ENCODE measurements at regions not wholly inside any gene's neighbourhood (a gene's known extent, or its start where the extent isn't known, plus 50 kb on each side); places are given as distances from the start of the nearest gene placed in this dataset.

DNA sequence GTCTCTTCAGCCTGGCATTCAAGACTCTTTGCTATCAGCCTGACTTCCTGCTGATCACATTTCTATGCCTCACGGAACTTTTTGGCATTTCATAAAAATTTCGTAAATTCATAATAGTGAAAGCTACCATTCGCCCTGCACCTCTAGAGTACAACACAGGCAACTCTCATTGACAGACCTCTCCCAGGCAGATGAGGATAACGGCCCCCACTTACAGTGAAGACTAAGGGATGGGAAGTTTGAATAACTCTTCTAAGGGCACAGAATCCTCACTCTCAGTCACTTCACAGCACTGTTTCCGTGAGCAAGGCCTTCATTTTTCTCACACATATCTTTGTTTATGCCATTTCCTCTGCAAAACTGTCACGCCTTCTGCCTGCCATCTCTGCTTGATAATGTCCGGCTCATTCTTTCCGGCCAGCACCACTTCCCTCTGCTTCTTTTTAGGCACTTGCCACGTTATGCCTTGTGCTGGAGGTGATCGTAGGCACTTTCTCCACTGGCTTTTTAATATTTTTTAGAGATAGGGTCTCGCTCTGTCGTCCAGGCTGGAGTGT is 224.1 kb upstream of the HES1 start:
- Histone ChIP-seq H3K4me3 (ENCODE audit: low read depth, low read length) (no peak overlapping the region), H3K27ac (ENCODE audit: extremely low read depth, low read depth, low read length) (no peak overlapping the region), H3K9me3 (ENCODE audit: control insufficient read depth, insufficient read depth, low read depth, low read length) (no peaks in the 10 kb centered on the region), H3K4me1 (ENCODE audit: control insufficient read depth, insufficient read depth, low read length) (no peaks in the 10 kb centered on the region), H3K36me3 (ENCODE audit: control insufficient read depth in 2 of 2, insufficient read depth in 1 of 2, low read length in 2 of 2) (no peaks in the 10 kb centered on the region)
- no peak for TF ChIP-seq ZNF518A (tag by site-specific recombination; conservative IDR thresholded peaks at IDR 0.05; ENCODE audit: low read depth)
- ChIA-PET CTCF (interaction anchor here (0.7 kb wide), 1 partner anchor 404 kb away, joined by 3 read pairs; no protein-coding TSS in a partner anchor), POLR2A (interaction anchor here (0.5 kb wide), 1 partner anchor 228 kb away, joined by 5 read pairs; no protein-coding TSS in a partner anchor)

- H3K9me3 ChIP-seq (ENCODE audit: control insufficient read depth, insufficient read depth, low read depth, low read length) = no peaks in the 10 kb centered on the region
- ChIA-PET CTCF (no interaction called here), POLR2A (no interaction called here)
- no peaks in the 10 kb centered on the region for H3K4me1 ChIP-seq (ENCODE audit: control insufficient read depth, insufficient read depth, low read length)
- TF ChIP-seq ZNF426 (tag by site-specific recombination; IDR thresholded peaks at IDR 0.05) (no peak), ZNF16 (tag by site-specific recombination; IDR thresholded peaks at IDR 0.05; ENCODE audit: low read depth) (no peak), ZBTB17 (tag by site-specific recombination; IDR thresholded peaks at IDR 0.05) (0 out of 2 replicates have a peak, but pooled peaks have one; percentile 29)
- no peak overlapping the region for H3K27ac ChIP-seq (ENCODE audit: extremely low read depth, low read depth, low read length)
- H3K36me3 ChIP-seq (ENCODE audit: control insufficient read depth in 2 of 2, insufficient read depth in 1 of 2, low read length in 2 of 2) = no peaks in the 10 kb centered on the region
- H3K4me3 ChIP-seq (ENCODE audit: low read depth, low read length) = no peak overlapping the region
Observed at GRCh38 chr3:193912621-193913178, 223.2 kb upstream of the HES1 start.

DNA sequence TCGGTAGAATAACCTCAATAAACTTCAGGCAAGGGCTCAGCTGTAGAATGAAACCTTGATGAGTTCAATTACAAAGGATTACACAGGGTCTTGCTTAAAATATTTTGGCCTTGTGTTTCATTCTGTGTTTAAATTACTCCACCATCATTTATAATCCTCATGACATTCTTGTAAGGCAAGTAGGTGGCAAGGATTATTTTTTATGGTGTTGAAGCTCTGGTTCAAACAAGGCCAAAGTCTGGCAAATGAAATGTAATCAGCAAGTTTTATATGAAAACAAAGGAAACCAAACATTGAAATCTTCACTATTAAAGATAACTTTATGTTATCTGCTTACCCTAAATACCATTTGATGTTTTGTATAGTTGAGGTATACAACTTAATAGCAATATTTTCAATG is 221.3 kb upstream of the HES1 start:
- TF ChIP-seq ZNF391 (tag by site-specific recombination; IDR thresholded peaks at IDR 0.05; ENCODE audit: borderline replicate concordance, low read depth) = no peak
- no peak for TF ChIP-seq ZNF19 (tag by site-specific recombination; IDR thresholded peaks at IDR 0.05; ENCODE audit: low read depth)
- no peak for TF ChIP-seq ZNF621 (tag by site-specific recombination; IDR thresholded peaks at IDR 0.05)
- no peak for TF ChIP-seq ZNF146 (tag by site-specific recombination; IDR thresholded peaks at IDR 0.05)
- no peak for TF ChIP-seq ZNF76 (tag by site-specific recombination; IDR thresholded peaks at IDR 0.05; ENCODE audit: borderline replicate concordance, low read depth)
- TF ChIP-seq ZNF776 (tag by site-specific recombination; IDR thresholded peaks at IDR 0.05; ENCODE audit: borderline replicate concordance) = no peak
- no peak for TF ChIP-seq KLF16 (tag by site-specific recombination; IDR thresholded peaks at IDR 0.05)
- no peak for TF ChIP-seq RBAK (tag by site-specific recombination; IDR thresholded peaks at IDR 0.05)
- TF ChIP-seq, protein P1, sequence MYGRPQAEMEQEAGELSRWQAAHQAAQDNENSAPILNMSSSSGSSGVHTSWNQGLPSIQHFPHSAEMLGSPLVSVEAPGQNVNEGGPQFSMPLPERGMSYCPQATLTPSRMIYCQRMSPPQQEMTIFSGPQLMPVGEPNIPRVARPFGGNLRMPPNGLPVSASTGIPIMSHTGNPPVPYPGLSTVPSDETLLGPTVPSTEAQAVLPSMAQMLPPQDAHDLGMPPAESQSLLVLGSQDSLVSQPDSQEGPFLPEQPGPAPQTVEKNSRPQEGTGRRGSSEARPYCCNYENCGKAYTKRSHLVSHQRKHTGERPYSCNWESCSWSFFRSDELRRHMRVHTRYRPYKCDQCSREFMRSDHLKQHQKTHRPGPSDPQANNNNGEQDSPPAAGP (tag by site-specific recombination; IDR thresholded peaks at IDR 0.05) = no peak
- TF ChIP-seq PRDM6 (tag by site-specific recombination; IDR thresholded peaks at IDR 0.05) = no peak
- no peak for TF ChIP-seq ZNF37A (tag by site-specific recombination; IDR thresholded peaks at IDR 0.05)
- no peak for TF ChIP-seq HOXC10 (CRISPR knock-in tag; IDR thresholded peaks at IDR 0.05)
- TF ChIP-seq ZNF555 (tag by site-specific recombination; conservative IDR thresholded peaks at IDR 0.05) = no peak
- no peaks in the 10 kb centered on the region for H3K9me3 ChIP-seq (ENCODE audit: control insufficient read depth, insufficient read depth, low read depth, low read length)
- CTCF ChIA-PET = interaction anchor here (0.7 to 0.8 kb wide), 2 partner anchors 284 to 402 kb away, joined by 3 read pairs; no protein-coding TSS in a partner anchor
- no peak overlapping the region for H3K27ac ChIP-seq (ENCODE audit: extremely low read depth, low read depth, low read length)
- no peak overlapping the region for H3K4me3 ChIP-seq (ENCODE audit: low read depth, low read length)
- no peaks in the 10 kb centered on the region for H3K4me1 ChIP-seq (ENCODE audit: control insufficient read depth, insufficient read depth, low read length)
- H3K36me3 ChIP-seq (ENCODE audit: control insufficient read depth in 2 of 2, insufficient read depth in 1 of 2, low read length in 2 of 2) = no peaks in the 10 kb centered on the region
- POLR2A ChIA-PET = no interaction called here

Data from HEK293 (cell line).